Kidney epithelial cell (primary cell): ENCODE measurements at regions not wholly inside any gene's neighbourhood (a gene's known extent, or its start where the extent isn't known, plus 50 kb on each side); places are given as distances from the start of the nearest gene placed in this dataset.

Source experiments
- DNase-seq: peaks from one replicate; pipeline ENCODE4 v3.0.0-alpha.2; 2010; ENCODE audit warnings: low read depth
- H3K27me3 ChIP-seq: 2 replicates; pipeline ENCODE4 v1.6.0; 2011; ENCODE audit warnings: low read length; ENCODE audit not compliant: control insufficient read depth, insufficient read depth
- H3K36me3 ChIP-seq: 2 replicates; pipeline ENCODE4 v1.5.1; 2011; ENCODE audit warnings: low read length; ENCODE audit not compliant: control insufficient read depth, insufficient read depth
- H3K4me3 ChIP-seq: 2 replicates; pipeline ENCODE4 v1.5.1; 2011; ENCODE audit warnings: low read depth, mild to moderate bottlenecking, control low read depth, low read length
- CTCF ChIP-seq: IDR thresholded peaks from 2 replicates; pipeline ENCODE4 v1.5.1; 2011; ENCODE audit warnings: mild to moderate bottlenecking, moderate library complexity, low read length, control low read depth, inconsistent platforms; ENCODE audit not compliant: insufficient read depth, poor library complexity, severe bottlenecking

- H3K4me3 ChIP-seq = no peak overlapping the region
- no peak for TF ChIP-seq CTCF
- no peaks in the 10 kb centered on the region for H3K27me3 ChIP-seq
- H3K36me3 ChIP-seq = no peaks in the 10 kb centered on the region
- no peak for DNase-seq
Measured at GRCh38 chr4:144336633-144337032, 196.1 kb upstream of the GYPA start.

- TF ChIP-seq CTCF = no peak
- DNase-seq = no peak
- no peaks in the 10 kb centered on the region for H3K36me3 ChIP-seq
- H3K4me3 ChIP-seq = no peak overlapping the region
- no peaks in the 10 kb centered on the region for H3K27me3 ChIP-seq
Measured at GRCh38 chr4:144338148-144338547, 197.6 kb upstream of the GYPA start.

- Histone ChIP-seq H3K27me3 (no peaks in the 10 kb centered on the region), H3K36me3 (no peaks in the 10 kb centered on the region), H3K4me3 (no peak overlapping the region)
- DNase-seq = no peak
- TF ChIP-seq CTCF = no peak
Measured at GRCh38 chr4:144338834-144339233, 198.3 kb upstream of the GYPA start.

- H3K27me3 ChIP-seq = no peaks in the 10 kb centered on the region
- TF ChIP-seq CTCF = no peak
- no peak for DNase-seq
Measured at GRCh38 chr4:144340931-144341330, 200.4 kb upstream of the GYPA start.

GRCh38 chr4:144342949-144343760 lies 202.6 kb upstream of the GYPA start:
- no peak for TF ChIP-seq CTCF
- Histone ChIP-seq H3K36me3 (no peaks in the 10 kb centered on the region), H3K27me3 (no peaks in the 10 kb centered on the region), H3K4me3 (no peak overlapping the region)
- no peak for DNase-seq

More at GRCh38 chr4:144340931-144341330, 200.4 kb upstream of the GYPA start:
- Histone ChIP-seq H3K36me3 (no peaks in the 10 kb centered on the region), H3K4me3 (no peak overlapping the region)

GRCh38 chr4:144347121-144347520 lies 206.6 kb upstream of the GYPA start:
- no peak for DNase-seq
- Histone ChIP-seq H3K36me3 (no peaks in the 10 kb centered on the region), H3K4me3 (no peak overlapping the region), H3K27me3 (no peaks in the 10 kb centered on the region)
- no peak for TF ChIP-seq CTCF
